ENCODE measurements at regions not wholly inside any gene's neighbourhood (a gene's known extent, or its start where the extent isn't known, plus 50 kb on each side); places are given as distances from the start of the nearest gene placed in this dataset.

DNA sequence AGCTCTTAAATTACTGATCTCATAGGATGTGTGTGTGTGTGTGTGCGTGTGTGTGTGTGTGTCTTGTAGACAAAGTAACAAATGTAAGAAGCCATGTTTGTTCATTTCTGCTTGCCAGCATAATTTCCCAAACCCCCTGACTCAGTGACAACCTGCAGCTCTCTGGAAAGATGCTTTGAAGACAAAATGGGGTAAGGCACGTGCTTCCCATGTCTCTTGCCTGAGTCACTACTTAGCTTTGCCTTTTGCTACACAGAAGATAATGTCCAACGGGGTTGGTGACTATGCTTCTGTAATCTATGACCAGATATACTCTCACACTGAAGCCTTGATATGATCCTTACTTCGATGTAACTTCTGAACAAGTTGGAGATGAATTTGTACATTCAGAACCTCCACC, 332.0 kb downstream of the SLC4A3 start:
- no peaks in the 10 kb centered on the region for H3K4me1 ChIP-seq (replicated peaks in 1 of 2)
- no peak for ATAC-seq (replicated peaks in 6 of 8)
- in situ Hi-C loops (cut with MboI; ENCODE audit: low pct_unique_long_range_greater_than_20kb in 2 of 9, low sequenced_read_pairs in 9 of 9, unreplicated experiment in 9 of 9) = no loop called here
- H3K4me3 ChIP-seq = no peak overlapping the region
- H3K27ac ChIP-seq = no peak overlapping the region
- 19 to 100% (median 59%) methylated on average over 1 to 4 of the region's 4 CpGs; no CpG with 5 or more reads in 1 of the 10 experiments for WGBS, 10 experiments

DNA sequence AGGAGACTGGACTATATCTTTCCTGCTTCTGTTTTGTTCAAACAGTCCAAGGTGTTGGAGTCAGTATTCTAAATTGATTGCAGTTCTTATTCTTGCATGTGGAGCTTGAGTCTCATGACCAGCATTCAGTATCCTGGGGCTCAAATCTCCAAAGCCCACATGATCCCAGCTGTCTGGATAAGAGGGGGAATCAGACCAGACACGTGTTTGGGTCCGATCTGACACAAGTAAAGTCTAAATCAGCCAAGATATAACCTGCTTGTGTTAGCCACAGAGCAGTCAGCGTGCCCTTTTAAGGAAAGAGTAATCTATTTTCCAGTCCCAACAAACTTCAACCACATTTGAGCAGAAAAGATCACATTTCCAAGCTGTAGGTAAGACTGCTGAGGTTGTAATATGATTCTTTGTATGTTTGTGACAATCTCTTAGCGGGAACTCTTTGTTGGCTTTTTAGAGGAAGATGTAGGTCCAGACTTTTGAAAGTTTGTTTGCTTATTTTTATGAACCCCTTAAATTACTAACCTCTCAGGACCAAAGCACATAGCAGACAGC, 334.6 kb downstream of the SLC4A3 start:
- 11 to 100% (median 70%) methylated on average over 1 to 3 of the region's 4 CpGs for WGBS, 10 experiments
- Histone ChIP-seq H3K27ac (no peak overlapping the region), H3K4me3 (no peak overlapping the region), H3K4me1 (replicated peaks in 1 of 2) (peaks cover 4% of the 10 kb centered on the region in 2 donors)
- in situ Hi-C loops (cut with MboI; ENCODE audit: low pct_unique_long_range_greater_than_20kb in 2 of 9, low sequenced_read_pairs in 9 of 9, unreplicated experiment in 9 of 9) = no loop called here
- no peak for ATAC-seq (replicated peaks in 6 of 8)

DNA sequence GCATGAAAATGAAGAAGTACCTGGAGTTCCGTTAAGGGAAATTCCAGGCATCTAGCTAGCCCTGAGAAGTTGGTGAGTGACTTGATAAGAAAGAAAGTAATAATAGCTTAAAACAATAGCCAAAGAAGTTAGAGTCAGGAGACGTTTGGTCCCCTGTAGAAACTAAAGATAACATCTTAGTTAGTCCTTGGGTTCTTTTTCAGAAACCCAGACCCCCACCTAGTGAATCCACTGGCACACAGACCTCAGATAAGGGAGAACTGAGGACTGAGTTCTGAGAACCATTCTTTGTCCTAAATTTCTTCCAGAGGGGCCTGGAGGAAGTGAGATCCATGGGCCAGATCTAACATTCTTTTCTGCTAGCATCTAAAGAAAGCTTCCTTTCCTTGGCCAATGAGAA, 335.4 kb downstream of the SLC4A3 start:
- in situ Hi-C loops (cut with MboI; ENCODE audit: low pct_unique_long_range_greater_than_20kb in 2 of 9, low sequenced_read_pairs in 9 of 9, unreplicated experiment in 9 of 9) = no loop called here
- ATAC-seq (replicated peaks in 6 of 8) = no peak
- 25 to 100% (median 80%) methylated on average over 1 to 2 of the region's 2 CpGs; no CpG with 5 or more reads in 3 of the 10 experiments for WGBS, 10 experiments
- Histone ChIP-seq H3K4me1 (replicated peaks in 1 of 2) (peaks cover 9 to 11% of the 10 kb centered on the region in 2 donors), H3K27ac (no peak overlapping the region), H3K4me3 (no peak overlapping the region)

DNA sequence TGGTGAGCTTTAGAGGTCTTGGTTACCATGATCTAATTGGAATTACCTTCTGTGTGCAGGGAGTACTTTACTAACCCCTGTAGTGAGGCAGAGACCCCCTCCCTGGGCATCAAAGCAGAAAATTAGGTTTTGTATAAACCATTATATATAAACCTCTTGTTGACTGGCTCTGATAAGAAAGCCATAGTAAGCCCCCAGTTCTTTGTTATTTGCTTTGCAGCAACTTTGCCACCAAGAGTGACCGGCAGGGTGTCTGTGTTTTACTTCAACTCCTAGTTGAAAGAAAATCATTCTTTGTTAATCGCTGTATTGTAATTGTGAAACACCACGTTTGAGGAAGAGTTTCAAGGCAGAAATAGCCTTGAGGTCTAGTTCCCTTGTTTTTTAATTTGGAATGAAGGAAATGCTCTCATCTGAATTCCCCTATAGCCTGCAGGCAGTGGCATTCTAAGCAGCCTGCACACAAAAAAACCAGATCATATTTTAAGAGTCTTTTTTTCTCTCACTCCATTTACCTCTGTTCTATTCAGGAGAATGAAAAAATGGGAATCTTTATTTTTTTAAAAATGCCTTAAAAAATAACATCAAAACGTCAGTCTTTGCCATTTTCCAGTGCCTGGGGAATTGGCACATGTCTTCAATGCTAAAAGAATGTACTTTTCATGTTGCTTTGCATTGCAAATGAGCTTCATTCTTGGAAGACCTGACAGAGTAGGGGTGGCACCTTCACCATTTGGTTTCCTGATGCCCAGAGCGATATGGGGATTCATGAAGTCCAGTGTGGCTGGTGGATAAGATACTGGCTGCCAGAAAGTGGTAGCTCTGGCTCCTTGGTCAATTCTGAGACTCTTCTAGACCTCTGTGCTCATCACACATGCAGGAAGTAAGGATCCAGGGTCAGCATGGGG, 338.1 kb downstream of the SLC4A3 start:
- no peak overlapping the region for H3K4me3 ChIP-seq
- H3K27ac ChIP-seq = no peak overlapping the region
- ATAC-seq (replicated peaks in 6 of 8) = peak in 3 of 8 experiments; percentile 60 to 82 (median 79)
- 13 to 44% (median 31%) methylated on average over 1 to 5 of the region's 5 CpGs for WGBS, 10 experiments
- H3K4me1 ChIP-seq (replicated peaks in 1 of 2) = peaks cover 9 to 11% of the 10 kb centered on the region in 2 donors
- in situ Hi-C loops (cut with MboI; ENCODE audit: low pct_unique_long_range_greater_than_20kb in 2 of 9, low sequenced_read_pairs in 9 of 9, unreplicated experiment in 9 of 9) = no loop called here

DNA sequence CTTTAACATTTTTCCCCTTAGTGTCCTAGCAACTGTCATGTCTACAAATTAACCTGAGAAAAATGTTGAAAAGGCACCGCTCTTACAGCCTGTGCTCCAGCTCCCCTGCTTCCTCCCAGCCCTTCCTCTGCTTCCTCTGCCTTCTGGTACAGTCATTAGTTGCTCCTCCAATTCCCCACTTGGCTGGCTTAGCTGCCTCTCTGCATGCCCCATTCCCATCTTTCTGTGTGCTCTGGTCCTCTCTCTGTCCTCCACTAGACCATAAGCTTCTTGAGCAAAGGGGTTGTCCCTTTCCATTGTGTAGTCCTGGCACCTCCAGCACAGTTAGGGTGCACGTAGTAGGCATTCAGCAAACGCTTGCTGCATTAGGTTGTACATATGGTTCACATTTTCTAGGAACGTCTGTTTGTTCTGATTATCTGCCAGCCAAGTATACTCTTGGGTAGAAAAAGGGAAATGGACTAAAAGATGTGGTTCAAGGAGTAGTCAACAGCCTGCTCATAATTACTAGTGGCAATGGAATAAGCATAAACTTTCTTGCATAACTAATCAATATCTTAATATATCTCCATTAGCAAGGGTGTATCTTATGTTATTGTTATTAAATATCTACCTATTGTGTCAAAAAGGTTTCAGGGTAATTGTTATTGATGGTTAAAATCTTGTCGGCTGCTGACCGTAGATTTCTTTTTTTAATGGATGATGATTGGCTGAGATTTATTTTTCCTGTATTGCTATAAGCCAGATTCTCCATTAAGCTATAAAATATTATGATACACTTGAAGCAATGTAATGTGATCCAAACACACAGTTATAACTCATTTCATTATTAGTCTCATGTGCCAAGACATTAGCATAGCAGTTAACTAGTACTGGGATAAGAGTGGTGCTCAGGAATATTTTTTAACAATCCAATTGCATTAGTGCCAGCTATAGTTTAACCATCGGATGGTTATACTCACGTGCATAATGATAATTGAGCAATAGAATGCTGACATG, 340.1 kb downstream of the SLC4A3 start:
- 6 to 100% (median 74%) methylated on average over 1 to 8 of the region's 8 CpGs for WGBS, 10 experiments
- Histone ChIP-seq H3K4me1 (replicated peaks in 1 of 2) (peaks cover 9 to 11% of the 10 kb centered on the region in 2 donors), H3K4me3 (no peak overlapping the region), H3K27ac (no peak overlapping the region)
- peak in 3 of 8 experiments; percentile 24 to 65 (median 48) for ATAC-seq (replicated peaks in 6 of 8)
- in situ Hi-C loops (cut with MboI; ENCODE audit: low pct_unique_long_range_greater_than_20kb in 2 of 9, low sequenced_read_pairs in 9 of 9, unreplicated experiment in 9 of 9) = no loop called here

DNA sequence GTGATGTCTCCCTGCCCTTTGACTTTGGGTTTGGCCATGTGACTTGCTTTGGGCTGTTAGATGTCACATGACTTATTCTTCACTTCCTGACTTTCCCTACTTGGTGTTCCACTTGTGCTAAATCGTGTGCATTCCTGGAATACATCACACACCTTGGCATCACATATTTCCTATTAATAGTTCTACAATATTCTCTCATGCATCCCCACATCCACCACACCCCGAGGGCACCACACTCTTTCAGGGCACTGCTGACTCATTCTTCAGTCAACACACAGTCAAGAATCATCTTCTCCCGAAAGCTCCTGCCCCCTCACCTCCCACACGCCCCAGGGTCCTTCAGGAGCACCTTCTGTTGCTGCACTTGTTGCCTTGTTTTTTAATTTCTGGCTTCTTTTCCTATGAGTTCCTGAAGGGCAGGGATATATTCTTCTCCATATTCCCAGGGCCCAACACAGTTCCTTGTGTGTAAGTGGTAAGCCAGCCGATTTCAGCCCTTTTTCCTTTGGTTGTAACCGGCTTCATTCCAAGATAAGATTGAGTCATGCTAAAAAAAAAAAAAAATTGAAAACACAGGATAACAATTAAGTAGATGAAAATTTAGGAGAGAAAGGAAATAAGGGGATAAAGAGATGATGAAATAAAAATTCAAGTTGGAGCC, 341.4 kb downstream of the SLC4A3 start:
- in situ Hi-C loops (cut with MboI; ENCODE audit: low pct_unique_long_range_greater_than_20kb in 2 of 9, low sequenced_read_pairs in 9 of 9, unreplicated experiment in 9 of 9) = no loop called here
- WGBS, 10 experiments = 19 to 100% (median 85%) methylated on average over 2 to 6 of the region's 6 CpGs; no CpG with 5 or more reads in 1 of the 10 experiments
- ATAC-seq (replicated peaks in 6 of 8) = peak in 1 of 8 experiments; percentile 19

DNA sequence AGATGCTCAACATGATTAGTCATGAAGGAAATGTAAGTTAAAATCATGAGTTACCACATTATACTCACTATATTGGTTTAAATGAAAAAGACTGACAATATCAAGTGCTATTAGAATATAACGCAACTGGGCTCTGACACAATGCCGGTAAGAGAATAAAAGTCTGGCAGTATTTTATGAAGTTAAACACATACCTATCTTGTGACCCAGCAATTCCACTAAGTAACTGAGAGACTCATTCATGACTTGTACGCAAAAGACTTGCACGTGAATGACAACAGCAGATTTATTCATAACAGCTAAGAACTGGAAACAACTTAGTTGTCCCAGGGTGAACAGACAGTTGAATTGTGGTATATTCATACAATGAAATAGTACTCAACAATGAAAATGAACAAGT, 342.1 kb downstream of the SLC4A3 start:
- Histone ChIP-seq H3K27ac (no peak overlapping the region), H3K4me1 (replicated peaks in 1 of 2) (peaks cover 9 to 11% of the 10 kb centered on the region in 2 donors), H3K4me3 (no peak overlapping the region)
- in situ Hi-C loops (cut with MboI; ENCODE audit: low pct_unique_long_range_greater_than_20kb in 2 of 9, low sequenced_read_pairs in 9 of 9, unreplicated experiment in 9 of 9) = no loop called here
- WGBS, 10 experiments = 12 to 100% (median 96%) methylated on average over 2 to 4 of the region's 4 CpGs
- ATAC-seq (replicated peaks in 6 of 8) = no peak

More for the DNA sequence above, 341.4 kb downstream of the SLC4A3 start:
- Histone ChIP-seq H3K27ac (no peak overlapping the region), H3K4me3 (no peak overlapping the region), H3K4me1 (replicated peaks in 1 of 2) (peaks cover 9 to 11% of the 10 kb centered on the region in 2 donors)

DNA sequence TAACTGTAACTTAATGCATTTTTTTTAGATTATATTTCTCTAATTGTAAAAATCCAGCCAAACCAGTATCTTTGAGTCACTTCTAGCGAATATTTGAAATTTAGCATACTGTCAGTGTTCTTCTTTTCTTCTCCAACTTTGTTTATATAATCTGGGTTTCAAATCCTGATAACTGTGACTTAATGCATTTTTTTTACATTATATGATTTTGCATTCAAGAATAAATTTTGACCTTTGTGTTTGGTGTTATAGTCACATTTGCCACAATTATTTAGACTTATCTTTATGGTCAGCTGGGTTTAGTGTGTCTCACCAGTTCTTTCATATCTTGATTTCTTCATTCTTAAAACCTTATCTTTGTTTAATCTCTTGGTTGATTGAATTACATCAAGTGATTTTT, 345.7 kb downstream of the SLC4A3 start:
- Histone ChIP-seq H3K4me1 (replicated peaks in 1 of 2) (peaks cover 14 to 16% of the 10 kb centered on the region in 2 donors), H3K4me3 (no peak overlapping the region), H3K27ac (no peak overlapping the region)
- ATAC-seq (replicated peaks in 6 of 8) = no peak
- in situ Hi-C loops (cut with MboI; ENCODE audit: low pct_unique_long_range_greater_than_20kb in 2 of 9, low sequenced_read_pairs in 9 of 9, unreplicated experiment in 9 of 9) = no loop called here
- WGBS, 10 experiments = 13 to 100% (median 91%) methylated on average over 1 of the region's 1 CpG; no CpG with 5 or more reads in 1 of the 10 experiments

DNA sequence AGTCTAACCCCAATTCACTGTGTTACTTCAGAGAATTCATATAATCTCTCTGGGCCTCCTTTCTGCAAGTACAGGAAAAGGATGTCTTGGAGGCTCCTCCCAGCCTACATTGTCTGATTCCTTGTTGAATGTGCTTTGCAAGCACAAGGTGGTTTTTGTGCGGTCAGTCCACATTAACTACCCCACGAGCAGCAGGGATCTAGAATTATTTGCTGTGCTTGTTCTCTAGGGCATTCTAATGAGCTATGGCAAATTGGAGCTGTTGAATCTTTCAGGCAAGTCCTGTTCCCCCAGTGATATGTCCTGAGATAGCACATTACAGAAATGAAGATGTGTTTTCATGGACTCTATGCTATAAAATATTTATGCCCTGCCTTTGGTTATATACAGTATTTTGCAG, 349.4 kb downstream of the SLC4A3 start:
- ATAC-seq (replicated peaks in 6 of 8) = no peak
- Histone ChIP-seq H3K4me1 (replicated peaks in 1 of 2) (peaks cover 21% of the 10 kb centered on the region in 2 donors), H3K4me3 (no peak overlapping the region), H3K27ac (no peak overlapping the region)
- in situ Hi-C loops (cut with MboI; ENCODE audit: low pct_unique_long_range_greater_than_20kb in 2 of 9, low sequenced_read_pairs in 9 of 9, unreplicated experiment in 9 of 9) = loop anchor here in 1 of 9 experiments (25.0 kb wide), 1 partner anchor 240 kb away; no protein-coding TSS in a partner anchor
- 0 to 82% (median 44%) methylated on average over 1 to 2 of the region's 2 CpGs; no CpG with 5 or more reads in 4 of the 10 experiments for WGBS, 10 experiments

DNA sequence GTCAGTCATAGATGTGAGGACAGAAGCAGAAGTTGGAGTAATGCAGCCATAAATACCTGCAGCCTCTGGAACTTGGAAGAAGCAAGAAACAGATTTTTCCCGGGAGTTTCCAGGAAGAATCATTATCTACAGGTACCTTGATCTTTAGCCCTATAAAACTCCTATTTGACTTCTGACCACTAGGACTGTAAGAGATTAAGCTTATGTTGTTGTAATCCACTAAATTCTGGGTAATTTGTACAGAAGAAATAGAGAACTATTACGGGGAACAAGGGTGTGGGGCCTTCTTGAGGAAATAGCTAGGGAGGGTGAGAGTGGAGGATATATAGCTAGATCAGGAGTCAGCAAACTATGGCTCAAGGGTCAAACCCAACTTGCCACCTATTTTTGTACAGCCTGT, 353.2 kb downstream of the SLC4A3 start:
- in situ Hi-C loops (cut with MboI; ENCODE audit: low pct_unique_long_range_greater_than_20kb in 2 of 9, low sequenced_read_pairs in 9 of 9, unreplicated experiment in 9 of 9) = loop anchor here in 1 of 9 experiments (25.0 kb wide), 1 partner anchor 243 kb away; no protein-coding TSS in a partner anchor
- Histone ChIP-seq H3K27ac (no peak overlapping the region), H3K4me3 (no peak overlapping the region), H3K4me1 (replicated peaks in 1 of 2) (peaks cover 17 to 21% of the 10 kb centered on the region in 2 donors)
- 17 to 89% (median 63%) methylated on average over 1 to 2 of the region's 2 CpGs; no CpG with 5 or more reads in 4 of the 10 experiments for WGBS, 10 experiments
- ATAC-seq (replicated peaks in 6 of 8) = no peak

DNA sequence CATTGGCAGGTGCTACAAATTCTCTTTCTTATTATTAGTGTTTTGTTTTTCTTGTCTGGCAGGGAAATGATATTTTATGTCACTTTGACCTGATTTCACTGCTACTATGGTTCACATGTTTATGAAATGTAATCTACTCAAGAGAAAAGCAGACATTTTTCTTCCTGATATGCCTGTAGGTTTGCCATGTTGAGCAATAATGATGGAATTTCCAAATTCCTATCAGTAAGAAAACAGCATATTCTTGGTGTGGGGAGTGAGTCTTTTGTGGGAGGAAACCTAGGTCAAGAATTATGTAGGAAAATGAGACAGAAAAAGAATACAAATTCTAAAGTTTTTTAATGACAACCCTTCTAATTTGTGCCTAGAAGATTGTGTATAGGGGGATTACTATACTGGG, 356.4 kb downstream of the SLC4A3 start:
- ATAC-seq (replicated peaks in 6 of 8) = no peak
- Histone ChIP-seq H3K4me1 (replicated peaks in 1 of 2) (peaks cover 5 to 7% of the 10 kb centered on the region in 2 donors), H3K27ac (no peak overlapping the region), H3K4me3 (no peak overlapping the region)
- in situ Hi-C loops (cut with MboI; ENCODE audit: low pct_unique_long_range_greater_than_20kb in 2 of 9, low sequenced_read_pairs in 9 of 9, unreplicated experiment in 9 of 9) = loop anchor here in 1 of 9 experiments (25.0 kb wide), 1 partner anchor 247 kb away; no protein-coding TSS in a partner anchor

DNA sequence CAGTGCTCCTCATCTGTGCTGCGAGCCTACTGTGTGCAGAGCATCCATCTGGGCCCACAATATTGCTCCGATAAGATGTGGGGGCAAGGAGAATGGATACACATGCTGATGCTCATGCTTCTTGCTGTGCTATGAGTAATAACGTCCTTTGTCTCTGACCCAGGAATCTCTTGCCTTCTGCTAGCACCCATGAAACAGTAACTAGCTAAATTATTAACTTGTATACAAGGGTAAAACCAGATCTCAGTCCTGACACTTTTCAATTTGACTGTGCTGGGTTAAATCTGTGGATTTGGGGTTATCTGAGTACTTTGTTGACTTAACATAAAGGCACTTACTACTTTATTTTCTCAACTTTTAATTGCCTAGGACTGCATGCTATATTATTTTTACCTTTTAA, 357.6 kb downstream of the SLC4A3 start:
- H3K4me3 ChIP-seq = no peak overlapping the region
- in situ Hi-C loops (cut with MboI; ENCODE audit: low pct_unique_long_range_greater_than_20kb in 2 of 9, low sequenced_read_pairs in 9 of 9, unreplicated experiment in 9 of 9) = loop anchor here in 1 of 9 experiments (25.0 kb wide), 1 partner anchor 248 kb away; no protein-coding TSS in a partner anchor
- peaks cover 13% of the 10 kb centered on the region in 2 donors for H3K4me1 ChIP-seq (replicated peaks in 1 of 2)
- 11 to 100% (median 80%) methylated on average over 1 to 3 of the region's 3 CpGs; no CpG with 5 or more reads in 3 of the 10 experiments for WGBS, 10 experiments
- ATAC-seq (replicated peaks in 6 of 8) = no peak
- H3K27ac ChIP-seq = no peak overlapping the region

Data from motor neuron (in vitro differentiated cells).